Endothelial cell of umbilical vein (primary cell): ENCODE measurements at regions not wholly inside any gene's neighbourhood (a gene's known extent, or its start where the extent isn't known, plus 50 kb on each side); places are given as distances from the start of the nearest gene placed in this dataset.

ENCODE experiments used
- BruUV-seq: library from RNA; stranded (reverse); fragments of 400-500 nt; replicated peaks from 2 replicates; lab custom pipeline; 2021; lab: Mats Ljungman, UMichigan
- CTCF ChIA-PET: fragments of 300-600, 350-600 bp; sonication (Branson Sonifier 250); formaldehyde crosslinking; loops from one replicate; lab custom pipeline; 2021; ENCODE audit warnings: antibody characterized with exemption, inconsistent platforms; lab: Charles Lee
- POLR2A ChIA-PET: fragments of 300-600, 350-600 bp; sonication (Branson Sonifier 250); formaldehyde crosslinking; loops from one replicate; lab custom pipeline; 2021; ENCODE audit warnings: antibody characterized with exemption, inconsistent platforms; lab: Charles Lee
- DNase-seq: peaks from one replicate; pipeline ENCODE4 v3.0.0-alpha.2; 2011; ENCODE audit warnings: low read depth, low spot score
- FAIRE-seq: peaks from 2 replicates; lab custom pipeline; 2011; peaks lifted over from hg19 to GRCh38; lab: Jason Lieb, UNC
- H2AFZ ChIP-seq: 2 replicates; pipeline ENCODE4 v1.6.0; 2012; ENCODE audit warnings: low read depth, low read length, control low read depth, inconsistent platforms
- H3K27ac ChIP-seq: 2 replicates; pipeline ENCODE4 v1.5.1; 2011; ENCODE audit warnings: low read depth, mild to moderate bottlenecking, control low read depth, low read length, moderate library complexity; ENCODE audit not compliant: insufficient read depth
- H3K27me3 ChIP-seq, 2 experiments: 2 replicates each; pipeline versions ENCODE4 v1.6.0 to v1.6.1; 2011; ENCODE audit warnings: low read length in 2 of 2, mixed read lengths in 1 of 2; ENCODE audit not compliant: control insufficient read depth in 2 of 2, insufficient read depth in 2 of 2
- H3K36me3 ChIP-seq, 2 experiments: 2 replicates in 1 of 2; 3 replicates in 1 of 2; pipeline ENCODE4 v1.5.1; 2011; ENCODE audit warnings: low read length in 2 of 2, mild to moderate bottlenecking in 1 of 2, moderate library complexity in 1 of 2; ENCODE audit not compliant: control insufficient read depth in 2 of 2, insufficient read depth in 2 of 2; ENCODE audit errors: extremely low read depth in 1 of 2
- H3K4me1 ChIP-seq: 3 replicates; pipeline ENCODE4 v1.5.1; 2011; ENCODE audit warnings: mild to moderate bottlenecking, low read length; ENCODE audit not compliant: control insufficient read depth, insufficient read depth; ENCODE audit errors: extremely low read depth
- H3K4me2 ChIP-seq: 2 replicates; pipeline ENCODE4 v1.6.1; 2011; ENCODE audit warnings: low read length, control low read depth, mixed read lengths; ENCODE audit not compliant: insufficient read depth
- H3K4me3 ChIP-seq, 3 experiments: fragments of 200-600 bp in 1 of 3; sonication (generic), shearing (Covaris generic) in 1 of 3; replicated peaks in 1 of 3; 2 replicates each; pipeline ENCODE4 v1.5.1; 2011 to 2016; ENCODE audit warnings: control low read depth in 3 of 3, low read length in 3 of 3, mild to moderate bottlenecking in 2 of 3, inconsistent platforms in 1 of 3, low read depth in 1 of 3, moderate library complexity in 1 of 3; ENCODE audit not compliant: insufficient read depth in 1 of 3
- H3K79me2 ChIP-seq: 2 replicates; pipeline ENCODE4 v1.6.0; 2012; ENCODE audit warnings: low read length, inconsistent platforms; ENCODE audit not compliant: control insufficient read depth, insufficient read depth
- H3K9ac ChIP-seq: replicated peaks from 2 replicates; pipeline ENCODE3; 2011; ENCODE audit warnings: low read length, control low read depth; ENCODE audit not compliant: insufficient read depth; ENCODE audit errors: extremely low read depth
- H3K9me1 ChIP-seq: replicated peaks from 3 replicates; pipeline ENCODE4 v1.6.0; 2011; ENCODE audit warnings: mild to moderate bottlenecking, low read length; ENCODE audit not compliant: control insufficient read depth, insufficient read depth; ENCODE audit errors: extremely low read depth
- H3K9me3 ChIP-seq: replicated peaks from 2 replicates; pipeline ENCODE4 v1.5.1; 2012; ENCODE audit warnings: low read length, inconsistent platforms; ENCODE audit not compliant: control insufficient read depth, insufficient read depth
- H4K20me1 ChIP-seq: replicated peaks from 2 replicates; pipeline ENCODE3; 2011; ENCODE audit warnings: mild to moderate bottlenecking, low read length; ENCODE audit not compliant: control insufficient read depth, insufficient read depth; ENCODE audit errors: extremely low read depth
- CTCF ChIP-seq, 2 donors: IDR thresholded peaks; 1 replicate in 1 of 2; 2 replicates in 1 of 2; pipeline ENCODE4 v1.5.1; 2011; ENCODE audit warnings: low read length in 2 of 2, mild to moderate bottlenecking in 2 of 2, moderate library complexity in 2 of 2, control low read depth in 1 of 2, inconsistent platforms in 1 of 2, low read depth in 1 of 2; ENCODE audit not compliant: insufficient read depth in 1 of 2; ENCODE audit errors: extremely low read depth in 1 of 2
- FOS ChIP-seq: IDR thresholded peaks from 2 replicates; pipeline ENCODE4 v1.6.1; 2011; ENCODE audit warnings: mild to moderate bottlenecking, low read length, moderate library complexity, borderline replicate concordance; ENCODE audit not compliant: insufficient read depth
- GATA2 ChIP-seq: IDR thresholded peaks from 2 replicates; pipeline ENCODE4 v1.7.0; 2011; ENCODE audit warnings: low read depth, mild to moderate bottlenecking, moderate library complexity, mixed read lengths, low read length; ENCODE audit not compliant: insufficient read length, insufficient read depth
- JUN ChIP-seq: IDR thresholded peaks from 2 replicates; pipeline ENCODE4 v1.6.1; 2011; ENCODE audit warnings: borderline replicate concordance, low read depth; ENCODE audit not compliant: insufficient read length, insufficient read depth
- MAX ChIP-seq: IDR thresholded peaks from 2 replicates; pipeline ENCODE4 v1.6.1; 2011; ENCODE audit not compliant: insufficient read depth, insufficient read length
- MYC ChIP-seq: IDR thresholded peaks from one replicate; pipeline ENCODE4 v1.6.1; 2011; ENCODE audit warnings: mild to moderate bottlenecking, low read depth, low read length
- POLR2A ChIP-seq: IDR thresholded peaks from 2 replicates; pipeline ENCODE4 v1.6.1; 2012; ENCODE audit warnings: low read depth, mild to moderate bottlenecking, control low read depth, low read length
- POLR2AphosphoS5 ChIP-seq: IDR thresholded peaks from 2 replicates; pipeline ENCODE4 v1.6.1; 2012; ENCODE audit warnings: low read depth, mild to moderate bottlenecking, control low read depth, low read length, moderate library complexity; ENCODE audit not compliant: insufficient read depth
- dilution Hi-C: fragments of 300-500 bp; cut with MboI; formaldehyde crosslinking; loops from one replicate; pipeline ENCODE4 v1.15.0; 2019; ENCODE audit warnings: low sequenced_read_pairs; ENCODE audit not compliant: extremely low pct_ligation_motif_present
- intact Hi-C: fragments of 100-400 bp; cut with micrococcal nuclease; formaldehyde crosslinking; loops from one replicate; pipeline ENCODE4 v1.10.0; 2022

- no peaks in the 10 kb centered on the region for H3K4me1 ChIP-seq
- FAIRE-seq = no peak
- dilution Hi-C loops = no loop called here
- TF ChIP-seq MYC (no peak), FOS (no peak), POLR2A (no peak), MAX (no peak), CTCF (IDR thresholded peaks at IDR 0.05; ENCODE audit: extremely low read depth in 1 of 2, insufficient read depth in 1 of 2, low read depth in 1 of 2, low read length in 2 of 2) (no peak), POLR2AphosphoS5 (no peak), JUN (no peak), GATA2 (no peak)
- no peak overlapping the region for H3K4me3 ChIP-seq
- no peaks in the 10 kb centered on the region for H3K36me3 ChIP-seq
- POLR2A ChIA-PET = no interaction called here
- no TSS peak for BruUV-seq
- no peaks in the 10 kb centered on the region for H3K9me3 ChIP-seq
- H4K20me1 ChIP-seq = no peaks in the 10 kb centered on the region
- H2AFZ ChIP-seq = no peak overlapping the region
- DNase-seq = no peak
- intact Hi-C loops = no loop called here
- no peaks in the 10 kb centered on the region for H3K79me2 ChIP-seq
- H3K9ac ChIP-seq = no peak overlapping the region
- H3K4me2 ChIP-seq = no peak overlapping the region
- H3K27ac ChIP-seq = no peak overlapping the region
- no peaks in the 10 kb centered on the region for H3K9me1 ChIP-seq
- CTCF ChIA-PET = no interaction called here
- no peaks in the 10 kb centered on the region for H3K27me3 ChIP-seq
Measured at GRCh38 chr6:72534236-72534635, 87.6 kb upstream of the KCNQ5 start.
